Gastroesophageal sphincter (tissue), 4 donors: ENCODE measurements at regions not wholly inside any gene's neighbourhood (a gene's known extent, or its start where the extent isn't known, plus 50 kb on each side); places are given as distances from the start of the nearest gene placed in this dataset.

ENCODE experiments used
- ATAC-seq: fragments of 150-250 bp; one replicate; pipeline ENCODE4 v1.9.1; 2016; ENCODE audit warnings: mild to moderate bottlenecking, moderate library complexity
- H3K27ac ChIP-seq, 4 donors: fragments of 200-600 bp; sonication (generic) in 3 of 4; 1 replicate in 3 of 4; 2 replicates in 1 of 4; pipeline ENCODE4 v1.5.1; 2016 to 2019
- H3K27me3 ChIP-seq: fragments of 200-600 bp; sonication (generic); one replicate; pipeline ENCODE4 v1.5.1; 2019
- H3K36me3 ChIP-seq, 2 donors: fragments of 200-600 bp; sonication (generic); one replicate each; pipeline ENCODE4 v1.5.1; 2019; ENCODE audit warnings: control low read depth in 1 of 2
- H3K4me1 ChIP-seq, 3 donors: fragments of 200-600 bp; sonication (generic); 1 replicate in 2 of 3; 2 replicates in 1 of 3; pipeline ENCODE4 v1.5.1; 2016 to 2019; ENCODE audit warnings: control low read depth in 2 of 3
- H3K4me3 ChIP-seq, 2 donors: fragments of 200-600 bp; sonication (generic); one replicate each; pipeline ENCODE4 v1.5.1; 2019; ENCODE audit warnings: mild to moderate bottlenecking in 1 of 2, moderate library complexity in 1 of 2
- H3K9me3 ChIP-seq, 3 donors: fragments of 200-600 bp; sonication (generic); one replicate each; pipeline ENCODE4 v1.5.1; 2017 to 2019; ENCODE audit warnings: control low read depth in 2 of 3
- EP300 ChIP-seq: sonication (generic); formaldehyde crosslinking; IDR thresholded peaks from one replicate; pipeline ENCODE4 v1.6.1; 2017; ENCODE audit warnings: antibody characterized with exemption, mild to moderate bottlenecking
- POLR2A ChIP-seq, 2 donors: fragments of 450-650 bp; IDR thresholded peaks; one replicate each; pipeline ENCODE4 v1.6.1; 2017; ENCODE audit warnings: antibody characterized with exemption in 2 of 2, mild to moderate bottlenecking in 2 of 2, moderate library complexity in 1 of 2
- POLR2AphosphoS5 ChIP-seq: sonication (generic); formaldehyde crosslinking; IDR thresholded peaks from one replicate; pipeline ENCODE4 v1.6.1; 2017; ENCODE audit warnings: antibody characterized with exemption
- WGBS, 2 donors: methylation state at CpG; one replicate each; pipeline ENCODE4 v1.1.5; 2018; ENCODE audit warnings: low coverage in 1 of 2; 5-methylcytosine and 5-hydroxymethylcytosine counted together
- TF ChIP-seq, protein P1 (sequence below), 4 experiments: fragments of 200-600 bp in 2 of 4; fragments of 450-650 bp in 2 of 4; sonication (generic) in 1 of 4; IDR thresholded peaks; one replicate each; pipeline ENCODE4 v1.5.1; 2017 to 2019; ENCODE audit warnings: antibody characterized with exemption in 4 of 4, mild to moderate bottlenecking in 2 of 4, moderate library complexity in 2 of 4

DNA sequence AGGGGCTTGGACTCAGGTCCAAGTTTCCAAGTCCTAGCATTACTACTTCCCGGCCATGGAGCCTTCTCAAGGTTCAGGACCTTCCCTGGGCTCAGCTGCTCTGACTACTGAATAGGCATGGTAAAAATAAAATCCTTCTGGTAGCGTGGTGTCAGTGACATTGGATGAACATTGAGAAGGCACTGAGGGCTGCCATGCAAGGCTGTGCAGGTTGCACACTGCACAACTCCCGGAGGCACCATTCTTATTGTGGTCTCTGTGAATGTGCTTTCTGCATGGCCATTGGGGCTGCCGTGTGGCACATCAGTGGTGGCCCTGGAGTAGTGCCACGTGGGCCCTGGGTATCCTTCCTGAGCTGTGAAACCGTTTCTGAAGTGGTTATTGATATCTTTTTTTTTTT, 250.2 kb upstream of the CIBAR2 start:
- no peak overlapping the region for H3K4me3 ChIP-seq
- peaks cover 0 to 52% (median 8%) of the 10 kb centered on the region in 3 donors for H3K4me1 ChIP-seq
- 77 to 78% methylated on average over 5 to 6 of the region's 6 CpGs for WGBS, 2 donors
- H3K27me3 ChIP-seq: no peaks in the 10 kb centered on the region
- H3K9me3 ChIP-seq: no peaks in the 10 kb centered on the region
- H3K36me3 ChIP-seq: no peaks in the 10 kb centered on the region
- TF ChIP-seq POLR2AphosphoS5 (no peak), EP300 (no peak), POLR2A (IDR thresholded peaks at IDR 0.05) (no peak)
- TF ChIP-seq, protein P1, sequence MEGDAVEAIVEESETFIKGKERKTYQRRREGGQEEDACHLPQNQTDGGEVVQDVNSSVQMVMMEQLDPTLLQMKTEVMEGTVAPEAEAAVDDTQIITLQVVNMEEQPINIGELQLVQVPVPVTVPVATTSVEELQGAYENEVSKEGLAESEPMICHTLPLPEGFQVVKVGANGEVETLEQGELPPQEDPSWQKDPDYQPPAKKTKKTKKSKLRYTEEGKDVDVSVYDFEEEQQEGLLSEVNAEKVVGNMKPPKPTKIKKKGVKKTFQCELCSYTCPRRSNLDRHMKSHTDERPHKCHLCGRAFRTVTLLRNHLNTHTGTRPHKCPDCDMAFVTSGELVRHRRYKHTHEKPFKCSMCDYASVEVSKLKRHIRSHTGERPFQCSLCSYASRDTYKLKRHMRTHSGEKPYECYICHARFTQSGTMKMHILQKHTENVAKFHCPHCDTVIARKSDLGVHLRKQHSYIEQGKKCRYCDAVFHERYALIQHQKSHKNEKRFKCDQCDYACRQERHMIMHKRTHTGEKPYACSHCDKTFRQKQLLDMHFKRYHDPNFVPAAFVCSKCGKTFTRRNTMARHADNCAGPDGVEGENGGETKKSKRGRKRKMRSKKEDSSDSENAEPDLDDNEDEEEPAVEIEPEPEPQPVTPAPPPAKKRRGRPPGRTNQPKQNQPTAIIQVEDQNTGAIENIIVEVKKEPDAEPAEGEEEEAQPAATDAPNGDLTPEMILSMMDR (IDR thresholded peaks at IDR 0.05): no peak
- H3K27ac ChIP-seq: no peak overlapping the region
- no peak for ATAC-seq

DNA sequence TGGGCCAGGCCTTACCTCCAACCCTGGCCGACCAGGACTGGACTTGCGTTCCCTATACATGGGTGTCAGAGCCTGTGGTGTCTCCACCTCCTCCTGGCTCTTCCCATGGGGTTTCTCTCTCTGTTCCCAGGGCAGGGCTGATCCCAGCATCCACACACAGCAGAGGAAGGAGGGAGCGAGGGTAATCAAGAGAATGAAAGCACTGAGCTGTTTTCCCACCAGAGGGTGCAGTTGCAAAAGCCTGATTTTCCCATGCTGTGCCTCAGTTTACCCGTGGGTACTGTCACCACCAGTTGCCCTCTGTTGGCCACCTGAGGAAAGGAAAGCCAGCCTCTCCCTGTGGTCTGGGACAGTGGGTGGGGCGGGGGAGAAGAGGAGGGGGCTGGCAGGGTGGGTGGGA, 249.7 kb upstream of the GSE1 start:
- Histone ChIP-seq H3K9me3 (no peaks in the 10 kb centered on the region), H3K36me3 (no peaks in the 10 kb centered on the region), H3K27ac (no peak overlapping the region), H3K27me3 (no peaks in the 10 kb centered on the region), H3K4me3 (no peak overlapping the region), H3K4me1 (peaks cover 0 to 61% (median 8%) of the 10 kb centered on the region in 3 donors)
- no peak for ATAC-seq
- TF ChIP-seq, protein P1 (IDR thresholded peaks at IDR 0.05): no peak
- TF ChIP-seq EP300: no peak
- WGBS, 2 donors: 100% methylated on average over 2 of the region's 5 CpGs; no CpG with 5 or more reads in 1 of the 2 donors

DNA sequence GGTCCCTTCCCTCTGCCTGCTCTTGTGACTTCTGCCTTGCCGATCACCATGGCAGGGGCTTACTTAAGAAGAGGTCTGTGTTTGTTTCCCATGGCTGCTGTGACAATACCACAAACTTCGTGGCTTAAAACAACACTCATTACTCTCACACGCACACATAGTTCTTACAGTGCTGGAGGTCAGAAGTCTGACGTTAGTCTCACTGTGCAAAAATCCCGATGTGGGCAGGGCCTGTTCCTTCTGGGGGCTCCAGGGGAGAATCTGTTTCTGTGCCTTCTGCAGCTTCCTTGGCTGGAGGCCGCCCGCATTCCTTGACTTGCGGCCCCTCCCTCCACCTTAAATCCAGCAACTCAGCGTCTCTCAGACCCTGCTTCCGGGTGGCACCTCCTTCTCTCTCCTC, 249.2 kb upstream of the GSE1 start:
- no peak for ATAC-seq
- Histone ChIP-seq H3K27me3 (no peaks in the 10 kb centered on the region), H3K27ac (no peak overlapping the region), H3K36me3 (no peaks in the 10 kb centered on the region), H3K4me3 (no peak overlapping the region), H3K4me1 (peaks cover 0 to 61% (median 8%) of the 10 kb centered on the region in 3 donors), H3K9me3 (no peaks in the 10 kb centered on the region)
- no peak for TF ChIP-seq EP300
- no peak for TF ChIP-seq POLR2AphosphoS5
- TF ChIP-seq POLR2A (IDR thresholded peaks at IDR 0.05): no peak
- TF ChIP-seq, protein P1 (IDR thresholded peaks at IDR 0.05): no peak
- 79 to 100% methylated on average over 1 to 9 of the region's 10 CpGs for WGBS, 2 donors

DNA sequence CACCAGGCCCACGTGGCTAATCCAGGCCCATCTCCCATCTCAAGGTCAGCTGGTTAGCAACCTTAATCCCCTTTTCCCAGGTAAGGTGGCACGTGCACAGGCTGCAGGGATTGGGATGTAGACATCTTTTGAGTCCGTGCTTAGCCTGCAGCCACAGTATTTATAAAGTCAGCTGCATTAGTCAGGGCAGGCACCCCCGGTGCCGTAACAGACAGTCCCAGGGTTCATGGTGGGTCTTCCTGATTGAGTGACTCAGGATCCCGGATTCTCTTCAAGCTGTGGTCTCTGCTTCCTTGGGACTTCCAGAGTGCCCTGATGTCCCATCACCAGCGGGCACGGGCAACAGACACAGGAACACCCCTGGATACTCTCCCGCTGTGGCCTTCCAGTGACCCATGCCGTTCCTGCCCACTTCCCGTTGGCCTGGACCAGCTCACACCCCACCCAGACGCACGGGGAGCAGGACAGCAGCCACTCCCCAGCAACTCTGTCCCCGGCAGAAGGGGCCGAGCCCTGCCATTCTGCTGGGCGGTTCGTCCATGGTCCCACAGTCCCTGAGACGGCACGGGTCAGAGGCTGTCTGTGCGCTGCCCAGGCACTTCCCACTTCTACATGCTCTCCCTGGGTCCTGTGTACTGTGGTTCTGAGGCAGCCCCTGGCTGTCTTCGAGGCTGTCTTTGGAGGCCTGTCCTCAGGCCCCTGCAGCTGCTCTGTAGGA, 248.6 kb upstream of the GSE1 start:
- WGBS, 2 donors: 89 to 100% methylated on average over 3 to 6 of the region's 21 CpGs
- no peaks in the 10 kb centered on the region for H3K27me3 ChIP-seq
- H3K4me1 ChIP-seq: peaks cover 0 to 59% (median 8%) of the 10 kb centered on the region in 3 donors
- no peaks in the 10 kb centered on the region for H3K36me3 ChIP-seq
- TF ChIP-seq, protein P1 (IDR thresholded peaks at IDR 0.05): no peak
- TF ChIP-seq EP300: no peak
- no peak for TF ChIP-seq POLR2AphosphoS5
- no peak for TF ChIP-seq POLR2A (IDR thresholded peaks at IDR 0.05)
- no peaks in the 10 kb centered on the region for H3K9me3 ChIP-seq
- ATAC-seq: no peak
- H3K4me3 ChIP-seq: no peak overlapping the region
- H3K27ac ChIP-seq: no peak overlapping the region

DNA sequence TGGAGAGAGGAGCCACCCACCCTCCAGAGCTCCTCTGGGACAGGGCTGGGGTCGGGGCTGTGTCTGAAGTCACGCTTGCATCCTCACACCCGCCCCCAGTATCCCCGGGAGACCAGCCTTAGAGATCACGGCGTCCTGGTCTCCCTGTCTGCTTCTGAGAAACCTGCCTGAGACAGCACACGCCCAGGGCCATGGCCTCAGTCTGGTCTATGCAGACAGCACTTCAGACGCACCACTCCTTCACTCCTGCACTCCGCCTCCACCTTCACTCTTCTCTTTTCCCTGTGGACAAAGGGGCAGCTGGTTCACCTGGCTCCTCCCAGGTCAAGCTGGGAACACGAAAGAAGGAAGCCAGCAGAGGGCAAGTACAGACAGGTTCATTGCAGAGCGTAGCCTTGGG, 248.0 kb upstream of the GSE1 start:
- Histone ChIP-seq H3K4me3 (no peak overlapping the region), H3K36me3 (no peaks in the 10 kb centered on the region), H3K4me1 (peaks cover 0 to 60% (median 14%) of the 10 kb centered on the region in 3 donors), H3K9me3 (no peaks in the 10 kb centered on the region), H3K27me3 (no peaks in the 10 kb centered on the region), H3K27ac (peak overlapping the region in 1 of 4 donors; percentile 74)
- WGBS, 2 donors: 93% methylated on average over 2 of the region's 11 CpGs; no CpG with 5 or more reads in 1 of the 2 donors
- no peak for TF ChIP-seq POLR2A (IDR thresholded peaks at IDR 0.05)
- no peak for TF ChIP-seq EP300
- TF ChIP-seq POLR2AphosphoS5: no peak
- TF ChIP-seq, protein P1 (IDR thresholded peaks at IDR 0.05): no peak
- ATAC-seq: no peak
